PC-9 (cell line): ENCODE measurements at regions not wholly inside any gene's neighbourhood (a gene's known extent, or its start where the extent isn't known, plus 50 kb on each side); places are given as distances from the start of the nearest gene placed in this dataset.

Source experiments
- CTCF ChIP-seq: fragments of 200-600 bp; sonication (generic); conservative IDR thresholded peaks from 2 replicates; pipeline ENCODE4 v1.6.1; 2017; ENCODE audit warnings: mixed run types, antibody characterized with exemption, mild to moderate bottlenecking, moderate library complexity
- EZH2 ChIP-seq: fragments of 200-600 bp; sonication (generic); IDR thresholded peaks from 2 replicates; pipeline ENCODE4 v1.8.0; 2017; ENCODE audit warnings: antibody characterized with exemption, low read depth

- TF ChIP-seq CTCF (no peak), EZH2 (no peak)
Measured at GRCh38 chr6:22231050-22231449, 65.8 kb downstream of the PRL start.
